GM12878 (cell line): ENCODE measurements at regions not wholly inside any gene's neighbourhood (a gene's known extent, or its start where the extent isn't known, plus 50 kb on each side); places are given as distances from the start of the nearest gene placed in this dataset.

Experiments
- CEBPB ChIP-seq, 2 experiments: fragments of 150-350 bp in 1 of 2; IDR thresholded peaks; 2 replicates each; pipeline ENCODE4 v1.6.1; 2012 to 2014; ENCODE audit warnings: low read depth in 2 of 2, low read length in 2 of 2, borderline replicate concordance in 1 of 2, inconsistent platforms in 1 of 2
- GABPA ChIP-seq: IDR thresholded peaks from 2 replicates; pipeline ENCODE4 v1.6.1; 2014; ENCODE audit warnings: antibody characterized with exemption, low read depth, mild to moderate bottlenecking, inconsistent platforms
- GATAD2B ChIP-seq: fragments of 450-650 bp; conservative IDR thresholded peaks from 2 replicates; pipeline ENCODE4 v1.6.1; 2017; ENCODE audit warnings: low read depth, mild to moderate bottlenecking, moderate library complexity
- HDAC2 ChIP-seq: fragments of 200-600 bp; sonication (generic); IDR thresholded peaks from 2 replicates; pipeline ENCODE4 v1.6.1; 2017
- NFIC ChIP-seq: IDR thresholded peaks from 2 replicates; pipeline ENCODE4 v1.6.1; 2012; ENCODE audit warnings: low read depth, mild to moderate bottlenecking, inconsistent platforms, low read length, moderate library complexity
- NR2C1 ChIP-seq: fragments of 450-650 bp; IDR thresholded peaks from 2 replicates; pipeline ENCODE4 v1.6.1; 2017; ENCODE audit warnings: antibody characterized with exemption, mild to moderate bottlenecking, moderate library complexity
- RAD21 ChIP-seq: IDR thresholded peaks from 2 replicates; pipeline ENCODE4 v1.6.1; 2011; ENCODE audit warnings: mild to moderate bottlenecking, low read depth, low read length, moderate library complexity; ENCODE audit not compliant: insufficient read depth
- RCOR1 ChIP-seq: conservative IDR thresholded peaks from 2 replicates; pipeline ENCODE4 v1.6.1; 2012; ENCODE audit warnings: low read depth, low read length, improper control_type of control experiment
- SIN3A ChIP-seq: IDR thresholded peaks from 2 replicates; pipeline ENCODE4 v1.6.1; 2012; ENCODE audit warnings: low read depth, low read length, improper control_type of control experiment
- SMAD1 ChIP-seq: fragments of 450-650 bp; IDR thresholded peaks from 2 replicates; pipeline ENCODE4 v1.6.1; 2018; ENCODE audit warnings: mild to moderate bottlenecking, low read depth; ENCODE audit not compliant: partially characterized antibody
- SUZ12 ChIP-seq: fragments of 200-600 bp; sonication (generic); IDR thresholded peaks from one replicate; pipeline ENCODE4 v1.6.1; 2018; ENCODE audit warnings: antibody characterized with exemption, mild to moderate bottlenecking; ENCODE audit not compliant: unreplicated experiment
- TF ChIP-seq, protein P1 (sequence below): IDR thresholded peaks from 2 replicates; pipeline ENCODE4 v1.6.1; 2012; ENCODE audit warnings: improper control_type of control experiment, low read depth, low read length; ENCODE audit not compliant: insufficient replicate concordance
- TF ChIP-seq, protein P2 (sequence below), 3 experiments: IDR thresholded peaks in 2 of 3; conservative IDR thresholded peaks in 1 of 3; 2 replicates each; pipeline ENCODE4 v1.5.1; 2011; ENCODE audit warnings: low read depth in 3 of 3, low read length in 3 of 3, mild to moderate bottlenecking in 3 of 3, control low read depth in 2 of 3, moderate library complexity in 2 of 3, inconsistent platforms in 1 of 3, mixed read lengths in 1 of 3; ENCODE audit not compliant: control insufficient read depth in 2 of 3, insufficient read depth in 1 of 3; ENCODE audit errors: extremely low read depth in 1 of 3

GRCh38 chr2:200144571-200144970 is 161.9 kb upstream of the SPATS2L start:
- TF ChIP-seq SUZ12 (no peak), GABPA (no peak), HDAC2 (no peak), SIN3A (no peak), NFIC (no peak), RCOR1 (no peak), NR2C1 (no peak), SMAD1 (no peak), GATAD2B (no peak), RAD21 (no peak), CEBPB (IDR thresholded peaks at IDR 0.05; ENCODE audit: borderline replicate concordance in 1 of 2, low read depth in 2 of 2, low read length in 2 of 2) (no peak)
- TF ChIP-seq, protein P1, sequence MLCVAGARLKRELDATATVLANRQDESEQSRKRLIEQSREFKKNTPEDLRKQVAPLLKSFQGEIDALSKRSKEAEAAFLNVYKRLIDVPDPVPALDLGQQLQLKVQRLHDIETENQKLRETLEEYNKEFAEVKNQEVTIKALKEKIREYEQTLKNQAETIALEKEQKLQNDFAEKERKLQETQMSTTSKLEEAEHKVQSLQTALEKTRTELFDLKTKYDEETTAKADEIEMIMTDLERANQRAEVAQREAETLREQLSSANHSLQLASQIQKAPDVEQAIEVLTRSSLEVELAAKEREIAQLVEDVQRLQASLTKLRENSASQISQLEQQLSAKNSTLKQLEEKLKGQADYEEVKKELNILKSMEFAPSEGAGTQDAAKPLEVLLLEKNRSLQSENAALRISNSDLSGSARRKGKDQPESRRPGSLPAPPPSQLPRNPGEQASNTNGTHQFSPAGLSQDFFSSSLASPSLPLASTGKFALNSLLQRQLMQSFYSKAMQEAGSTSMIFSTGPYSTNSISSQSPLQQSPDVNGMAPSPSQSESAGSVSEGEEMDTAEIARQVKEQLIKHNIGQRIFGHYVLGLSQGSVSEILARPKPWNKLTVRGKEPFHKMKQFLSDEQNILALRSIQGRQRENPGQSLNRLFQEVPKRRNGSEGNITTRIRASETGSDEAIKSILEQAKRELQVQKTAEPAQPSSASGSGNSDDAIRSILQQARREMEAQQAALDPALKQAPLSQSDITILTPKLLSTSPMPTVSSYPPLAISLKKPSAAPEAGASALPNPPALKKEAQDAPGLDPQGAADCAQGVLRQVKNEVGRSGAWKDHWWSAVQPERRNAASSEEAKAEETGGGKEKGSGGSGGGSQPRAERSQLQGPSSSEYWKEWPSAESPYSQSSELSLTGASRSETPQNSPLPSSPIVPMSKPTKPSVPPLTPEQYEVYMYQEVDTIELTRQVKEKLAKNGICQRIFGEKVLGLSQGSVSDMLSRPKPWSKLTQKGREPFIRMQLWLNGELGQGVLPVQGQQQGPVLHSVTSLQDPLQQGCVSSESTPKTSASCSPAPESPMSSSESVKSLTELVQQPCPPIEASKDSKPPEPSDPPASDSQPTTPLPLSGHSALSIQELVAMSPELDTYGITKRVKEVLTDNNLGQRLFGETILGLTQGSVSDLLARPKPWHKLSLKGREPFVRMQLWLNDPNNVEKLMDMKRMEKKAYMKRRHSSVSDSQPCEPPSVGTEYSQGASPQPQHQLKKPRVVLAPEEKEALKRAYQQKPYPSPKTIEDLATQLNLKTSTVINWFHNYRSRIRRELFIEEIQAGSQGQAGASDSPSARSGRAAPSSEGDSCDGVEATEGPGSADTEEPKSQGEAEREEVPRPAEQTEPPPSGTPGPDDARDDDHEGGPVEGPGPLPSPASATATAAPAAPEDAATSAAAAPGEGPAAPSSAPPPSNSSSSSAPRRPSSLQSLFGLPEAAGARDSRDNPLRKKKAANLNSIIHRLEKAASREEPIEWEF: no peak
- TF ChIP-seq, protein P2, sequence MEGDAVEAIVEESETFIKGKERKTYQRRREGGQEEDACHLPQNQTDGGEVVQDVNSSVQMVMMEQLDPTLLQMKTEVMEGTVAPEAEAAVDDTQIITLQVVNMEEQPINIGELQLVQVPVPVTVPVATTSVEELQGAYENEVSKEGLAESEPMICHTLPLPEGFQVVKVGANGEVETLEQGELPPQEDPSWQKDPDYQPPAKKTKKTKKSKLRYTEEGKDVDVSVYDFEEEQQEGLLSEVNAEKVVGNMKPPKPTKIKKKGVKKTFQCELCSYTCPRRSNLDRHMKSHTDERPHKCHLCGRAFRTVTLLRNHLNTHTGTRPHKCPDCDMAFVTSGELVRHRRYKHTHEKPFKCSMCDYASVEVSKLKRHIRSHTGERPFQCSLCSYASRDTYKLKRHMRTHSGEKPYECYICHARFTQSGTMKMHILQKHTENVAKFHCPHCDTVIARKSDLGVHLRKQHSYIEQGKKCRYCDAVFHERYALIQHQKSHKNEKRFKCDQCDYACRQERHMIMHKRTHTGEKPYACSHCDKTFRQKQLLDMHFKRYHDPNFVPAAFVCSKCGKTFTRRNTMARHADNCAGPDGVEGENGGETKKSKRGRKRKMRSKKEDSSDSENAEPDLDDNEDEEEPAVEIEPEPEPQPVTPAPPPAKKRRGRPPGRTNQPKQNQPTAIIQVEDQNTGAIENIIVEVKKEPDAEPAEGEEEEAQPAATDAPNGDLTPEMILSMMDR (IDR thresholded peaks at IDR 0.05 in 2 of 3, conservative IDR thresholded peaks at IDR 0.05 in 1 of 3; ENCODE audit: control insufficient read depth in 2 of 3, extremely low read depth in 1 of 3, insufficient read depth in 1 of 3, low read depth in 3 of 3, low read length in 3 of 3): no peak
